ENCODE measurements at regions not wholly inside any gene's neighbourhood (a gene's known extent, or its start where the extent isn't known, plus 50 kb on each side); places are given as distances from the start of the nearest gene placed in this dataset.

DNA sequence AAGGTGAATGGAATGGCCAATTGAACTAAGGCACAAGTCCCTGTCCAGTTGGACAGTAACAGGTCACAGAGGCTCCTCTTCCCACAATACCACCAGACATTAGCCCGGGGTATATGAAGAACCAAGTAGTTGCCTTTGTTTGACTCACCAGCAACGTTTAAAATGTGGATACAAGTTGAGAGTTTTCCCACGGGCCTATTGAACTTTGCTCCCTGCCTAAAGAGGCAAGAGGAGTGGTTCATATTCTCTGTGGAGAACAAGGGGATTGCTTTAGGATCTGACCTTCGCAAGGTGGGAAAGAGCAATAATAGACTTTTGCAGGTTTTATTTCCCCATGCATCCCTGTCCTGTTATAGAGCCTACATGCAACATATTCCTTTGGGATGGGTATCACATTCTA lies 177.2 kb downstream of the POU4F1 start:
- H3K9me3 Mint-ChIP-seq, result peaks cover 0 to 13% (median 3%) of the 10 kb centered on the region in 7 donors
- DNase-seq, result no peak
- intact Hi-C loops (cut with micrococcal nuclease), result no loop called here
- H3K36me3 Mint-ChIP-seq, result no peaks in the 10 kb centered on the region
- Histone ChIP-seq H2AFZ (ENCODE audit: insufficient read depth, low read depth, low read length, poor library complexity, severe bottlenecking) (no peak overlapping the region), H3K27ac (ENCODE audit: low read depth in 1 of 2, low read length in 2 of 2) (no peak overlapping the region), H3K9ac (ENCODE audit: insufficient read depth, low read length, poor library complexity, severe bottlenecking) (no peak overlapping the region), H3K9me3 (replicated peaks in 1 of 2; ENCODE audit: control insufficient read depth in 1 of 2, insufficient read depth in 1 of 2, low read length in 2 of 2) (no peaks in the 10 kb centered on the region), H3K4me2 (replicated peaks; ENCODE audit: extremely low read depth, low read length, poor library complexity, severe bottlenecking) (no peak overlapping the region), H3K4me1 (ENCODE audit: control insufficient read depth in 1 of 2, insufficient read depth in 2 of 2, low read length in 2 of 2) (no peaks in the 10 kb centered on the region), H4K20me1 (ENCODE audit: insufficient read depth, low read length) (no peaks in the 10 kb centered on the region), H3K4me3 (replicated peaks in 1 of 3; ENCODE audit: low read depth in 2 of 3, low read length in 3 of 3) (no peak overlapping the region), H3K36me3 (replicated peaks in 1 of 2; ENCODE audit: control insufficient read depth in 1 of 2, insufficient read depth in 2 of 2, low read length in 2 of 2) (no peaks in the 10 kb centered on the region), H3K79me2 (ENCODE audit: insufficient read depth, low read length) (no peaks in the 10 kb centered on the region), H3K27me3 (ENCODE audit: control insufficient read depth in 2 of 2, insufficient read depth in 2 of 2, low read length in 2 of 2) (no peaks in the 10 kb centered on the region)
- H3K4me1 Mint-ChIP-seq, result no peaks in the 10 kb centered on the region
- no peak overlapping the region for H3K27ac Mint-ChIP-seq
- no peak for TF ChIP-seq CTCF (IDR thresholded peaks at IDR 0.05)
- 94% methylated on average over 3 of the region's 4 CpGs for WGBS (ENCODE audit: insufficient coverage)
- no peaks in the 10 kb centered on the region for H3K27me3 Mint-ChIP-seq (ENCODE audit: low read depth in 3 of 3)
- no peak overlapping the region for H3K4me3 Mint-ChIP-seq

- Mint-ChIP-seq H3K4me1 (no peaks in the 10 kb centered on the region), H3K9me3 (peaks cover 0 to 11% (median 5%) of the 10 kb centered on the region in 7 donors), H3K36me3 (no peaks in the 10 kb centered on the region), H3K27me3 (ENCODE audit: low read depth in 3 of 3) (no peaks in the 10 kb centered on the region), H3K4me3 (no peak overlapping the region), H3K27ac (no peak overlapping the region)
- Histone ChIP-seq H3K9me3 (replicated peaks in 1 of 2; ENCODE audit: control insufficient read depth in 1 of 2, insufficient read depth in 1 of 2, low read length in 2 of 2) (no peaks in the 10 kb centered on the region), H3K4me3 (replicated peaks in 1 of 3; ENCODE audit: low read depth in 2 of 3, low read length in 3 of 3) (no peak overlapping the region), H3K9ac (ENCODE audit: insufficient read depth, low read length, poor library complexity, severe bottlenecking) (no peak overlapping the region), H3K36me3 (replicated peaks in 1 of 2; ENCODE audit: control insufficient read depth in 1 of 2, insufficient read depth in 2 of 2, low read length in 2 of 2) (no peaks in the 10 kb centered on the region), H3K4me2 (replicated peaks; ENCODE audit: extremely low read depth, low read length, poor library complexity, severe bottlenecking) (no peak overlapping the region), H3K4me1 (ENCODE audit: control insufficient read depth in 1 of 2, insufficient read depth in 2 of 2, low read length in 2 of 2) (no peaks in the 10 kb centered on the region), H3K27me3 (ENCODE audit: control insufficient read depth in 2 of 2, insufficient read depth in 2 of 2, low read length in 2 of 2) (no peaks in the 10 kb centered on the region), H4K20me1 (ENCODE audit: insufficient read depth, low read length) (no peaks in the 10 kb centered on the region), H3K79me2 (ENCODE audit: insufficient read depth, low read length) (no peaks in the 10 kb centered on the region), H3K27ac (ENCODE audit: low read depth in 1 of 2, low read length in 2 of 2) (no peak overlapping the region), H2AFZ (ENCODE audit: insufficient read depth, low read depth, low read length, poor library complexity, severe bottlenecking) (no peak overlapping the region)
- WGBS (ENCODE audit: insufficient coverage), result 100% methylated on average over 2 of the region's 4 CpGs
- DNase-seq, result no peak
- intact Hi-C loops (cut with micrococcal nuclease), result no loop called here
- TF ChIP-seq CTCF (IDR thresholded peaks at IDR 0.05), result no peak
These were observed 182.5 kb downstream of the POU4F1 start for GRCh38 chr13:78420814-78421213.
